IMR-90 (cell line): ENCODE measurements at regions not wholly inside any gene's neighbourhood (a gene's known extent, or its start where the extent isn't known, plus 50 kb on each side); places are given as distances from the start of the nearest gene placed in this dataset.

Experiments
- ATAC-seq: fragments of 200-7000 bp; cut with Tn5 transposase; 2 replicates; pipeline ENCODE4 v1.9.1; 2020; ENCODE audit warnings: low read depth, mild to moderate bottlenecking, moderate library complexity
- BruUV-seq: library from RNA; stranded (reverse); fragments of 400-500 nt; replicated peaks from 2 replicates; lab custom pipeline; 2021; lab: Mats Ljungman, UMichigan
- CTCF ChIA-PET: fragments of 300-600 bp; formaldehyde crosslinking; extraction: SDS; loops from one replicate; lab custom pipeline; 2021; ENCODE audit warnings: antibody characterized with exemption; lab: Yijun Ruan, JAX
- POLR2A ChIA-PET: fragments of 300-600 bp; sonication (Branson Sonifier 250); formaldehyde crosslinking; loops from one replicate; lab custom pipeline; 2022; ENCODE audit warnings: antibody characterized with exemption; ENCODE audit not compliant: unreplicated experiment; lab: Charles Lee
- DNase-seq: peaks from one replicate; pipeline ENCODE4 v3.0.0; 2013
- H2AFZ ChIP-seq: replicated peaks from 2 replicates; pipeline ENCODE3; 2013; ENCODE audit warnings: low read length, mild to moderate bottlenecking; ENCODE audit not compliant: poor library complexity
- H2AK5ac ChIP-seq: 2 replicates; pipeline ENCODE4 v1.6.1; 2013; ENCODE audit warnings: low read depth, low read length, inconsistent platforms
- H2AK9ac ChIP-seq: replicated peaks from 2 replicates; pipeline ENCODE3; 2013; ENCODE audit warnings: mild to moderate bottlenecking, low read depth, low read length, moderate library complexity; ENCODE audit not compliant: poor library complexity
- H2BK120ac ChIP-seq: 2 replicates; pipeline ENCODE4 v1.6.1; 2013; ENCODE audit warnings: low read depth, low read length, inconsistent platforms
- H2BK15ac ChIP-seq: 3 replicates; pipeline ENCODE4 v1.6.1; 2013; ENCODE audit warnings: low read depth, low read length, inconsistent platforms
- H2BK20ac ChIP-seq: 2 replicates; pipeline ENCODE4 v1.6.1; 2013; ENCODE audit warnings: low read depth, mild to moderate bottlenecking, inconsistent platforms, low read length, moderate library complexity
- H2BK5ac ChIP-seq: 2 replicates; pipeline ENCODE4 v1.6.1; 2013; ENCODE audit warnings: mild to moderate bottlenecking, low read depth, low read length, inconsistent platforms; ENCODE audit not compliant: poor library complexity, severe bottlenecking
- H3K14ac ChIP-seq: replicated peaks from 2 replicates; pipeline ENCODE4 v1.6.1; 2013; ENCODE audit warnings: low read depth, low read length, inconsistent platforms
- H3K18ac ChIP-seq: 2 replicates; pipeline ENCODE4 v1.6.1; 2013; ENCODE audit warnings: low read depth, low read length, control low read depth
- H3K23ac ChIP-seq: 2 replicates; pipeline ENCODE4 v1.6.1; 2013; ENCODE audit warnings: low read depth, low read length, inconsistent platforms
- H3K27ac ChIP-seq: 2 replicates; pipeline ENCODE4 v1.5.1; 2013; ENCODE audit warnings: mild to moderate bottlenecking, control low read depth, low read length; ENCODE audit not compliant: insufficient read depth
- H3K27me3 ChIP-seq: 2 replicates; pipeline ENCODE4 v1.6.1; 2013; ENCODE audit warnings: low read length; ENCODE audit not compliant: control insufficient read depth, insufficient read depth
- H3K36me3 ChIP-seq: 2 replicates; pipeline ENCODE4 v1.6.1; 2013; ENCODE audit warnings: low read length, mixed read lengths; ENCODE audit not compliant: control insufficient read depth, insufficient read depth
- H3K4ac ChIP-seq: 2 replicates; pipeline ENCODE4 v1.6.1; 2013; ENCODE audit warnings: low read depth, low read length, inconsistent platforms
- H3K4me1 ChIP-seq: 2 replicates; pipeline ENCODE4 v1.6.1; 2013; ENCODE audit warnings: low read length, mixed read lengths; ENCODE audit not compliant: control insufficient read depth, insufficient read depth
- H3K4me2 ChIP-seq: 2 replicates; pipeline ENCODE4 v1.6.1; 2013; ENCODE audit warnings: low read depth, mild to moderate bottlenecking, control low read depth, low read length, moderate library complexity
- H3K4me3 ChIP-seq: 2 replicates; pipeline ENCODE4 v1.5.1; 2013; ENCODE audit warnings: low read depth, mild to moderate bottlenecking, control low read depth, low read length, moderate library complexity; ENCODE audit not compliant: insufficient read depth
- H3K56ac ChIP-seq: 2 replicates; pipeline ENCODE4 v1.6.1; 2013; ENCODE audit warnings: low read length, inconsistent platforms; ENCODE audit not compliant: insufficient read depth; ENCODE audit errors: extremely low read depth
- H3K79me1 ChIP-seq, 2 experiments: 2 replicates each; pipeline ENCODE4 v1.6.1; 2013; ENCODE audit warnings: low read length in 2 of 2, inconsistent platforms in 1 of 2, low read depth in 1 of 2
- H3K9ac ChIP-seq: 2 replicates; pipeline ENCODE4 v1.6.1; 2013; ENCODE audit warnings: low read depth, low read length, control low read depth
- H3K9me1 ChIP-seq: 2 replicates; pipeline ENCODE4 v1.6.1; 2013; ENCODE audit warnings: low read length, inconsistent platforms; ENCODE audit not compliant: insufficient read depth
- H3K9me3 ChIP-seq: 2 replicates; pipeline ENCODE4 v1.6.1; 2013; ENCODE audit warnings: low read length; ENCODE audit not compliant: control insufficient read depth, insufficient read depth
- H4K20me1 ChIP-seq: 2 replicates; pipeline ENCODE4 v1.6.1; 2013; ENCODE audit warnings: low read length, inconsistent platforms; ENCODE audit not compliant: insufficient read depth
- H4K5ac ChIP-seq: 2 replicates; pipeline ENCODE4 v1.6.1; 2013; ENCODE audit warnings: mild to moderate bottlenecking, low read depth, low read length, control low read depth
- H4K8ac ChIP-seq, 2 experiments: 2 replicates each; pipeline ENCODE4 v1.6.1; 2013; ENCODE audit warnings: low read depth in 2 of 2, low read length in 2 of 2, control low read depth in 1 of 2, inconsistent platforms in 1 of 2
- H4K91ac ChIP-seq: 2 replicates; pipeline ENCODE4 v1.6.1; 2013; ENCODE audit warnings: low read depth, low read length, inconsistent platforms; ENCODE audit not compliant: insufficient read depth
- BHLHE40 ChIP-seq: fragments of 150-350 bp; IDR thresholded peaks from 2 replicates; pipeline ENCODE4 v1.6.1; 2016; ENCODE audit warnings: mild to moderate bottlenecking, low read depth, low read length
- CEBPB ChIP-seq: IDR thresholded peaks from 2 replicates; pipeline ENCODE4 v1.6.1; 2012; ENCODE audit warnings: low read depth, low read length, improper control_type of control experiment
- CHD1 ChIP-seq: IDR thresholded peaks from 2 replicates; pipeline ENCODE4 v1.6.1; 2012; ENCODE audit warnings: low read depth, low read length, improper control_type of control experiment
- CTCF ChIP-seq: conservative IDR thresholded peaks from 2 replicates; pipeline ENCODE4 v1.5.1; 2012; ENCODE audit warnings: mild to moderate bottlenecking, low read depth, low read length, improper control_type of control experiment
- ELK1 ChIP-seq: fragments of 150-350 bp; IDR thresholded peaks from 2 replicates; pipeline ENCODE4 v1.6.1; 2016; ENCODE audit warnings: low read depth, mild to moderate bottlenecking, low read length, moderate library complexity, borderline replicate concordance
- FOS ChIP-seq: fragments of 150-350 bp; IDR thresholded peaks from 2 replicates; pipeline ENCODE4 v1.6.1; 2016; ENCODE audit warnings: low read depth, low read length
- MAFK ChIP-seq: IDR thresholded peaks from 2 replicates; pipeline ENCODE4 v1.6.1; 2012; ENCODE audit warnings: low read depth, low read length, improper control_type of control experiment
- MAZ ChIP-seq: IDR thresholded peaks from 2 replicates; pipeline ENCODE4 v1.6.1; 2012; ENCODE audit warnings: low read depth, mild to moderate bottlenecking, low read length, improper control_type of control experiment, moderate library complexity, borderline replicate concordance
- MXI1 ChIP-seq: IDR thresholded peaks from 2 replicates; pipeline ENCODE4 v1.6.1; 2012; ENCODE audit warnings: low read depth, mild to moderate bottlenecking, low read length, moderate library complexity, borderline replicate concordance
- NFE2L2 ChIP-seq: fragments of 150-350 bp; IDR thresholded peaks from 2 replicates; pipeline ENCODE4 v1.6.1; 2016; ENCODE audit warnings: low read depth, mild to moderate bottlenecking, low read length
- POLR2A ChIP-seq: IDR thresholded peaks from 2 replicates; pipeline ENCODE4 v1.6.1; 2012; ENCODE audit warnings: mild to moderate bottlenecking, low read depth, low read length
- RAD21 ChIP-seq: IDR thresholded peaks from 2 replicates; pipeline ENCODE4 v1.6.1; 2012; ENCODE audit warnings: low read length, improper control_type of control experiment
- RCOR1 ChIP-seq: IDR thresholded peaks from 2 replicates; pipeline ENCODE4 v1.6.1; 2012; ENCODE audit warnings: mild to moderate bottlenecking, low read length, improper control_type of control experiment; ENCODE audit not compliant: insufficient replicate concordance
- RFX5 ChIP-seq: IDR thresholded peaks from 2 replicates; pipeline ENCODE4 v1.8.0; 2012; ENCODE audit warnings: low read depth, mild to moderate bottlenecking, low read length, moderate library complexity
- SMC3 ChIP-seq: fragments of 150-350 bp; IDR thresholded peaks from 2 replicates; pipeline ENCODE4 v1.6.1; 2016; ENCODE audit warnings: low read depth, mild to moderate bottlenecking, antibody characterized with exemption, low read length, moderate library complexity
- USF2 ChIP-seq: fragments of 150-350 bp; IDR thresholded peaks from 2 replicates; pipeline ENCODE4 v1.6.1; 2017; ENCODE audit warnings: mild to moderate bottlenecking, antibody characterized with exemption, low read length, low read depth
- WGBS, 2 experiments: methylation state at CpG; one replicate each; pipeline versions ENCODE4 v1.1.5 to v1.1.7; 2013; ENCODE audit warnings: missing lambda C conversion rate in 2 of 2; ENCODE audit not compliant: insufficient read length in 1 of 2; ENCODE audit errors: extremely low coverage in 2 of 2; 5-methylcytosine and 5-hydroxymethylcytosine counted together
- dilution Hi-C: fragments of 300-500 bp; cut with HindIII; formaldehyde crosslinking; loops from one replicate; pipeline ENCODE4 v1.14.3; 2018; ENCODE audit warnings: low sequenced_read_pairs; ENCODE audit not compliant: unreplicated experiment
- in situ Hi-C: fragments of 300-500 bp; cut with MboI; formaldehyde crosslinking; loops from 3 replicates; pipeline ENCODE4 v1.14.3; 2019; ENCODE audit warnings: low sequenced_read_pairs, inconsistent platforms, mixed read lengths
- intact Hi-C: fragments of 100-400 bp; cut with micrococcal nuclease; formaldehyde crosslinking; loops from 2 replicates; pipeline ENCODE4 v1.10.0; 2022

- H3K27me3 ChIP-seq, result no peaks in the 10 kb centered on the region
- H2BK15ac ChIP-seq, result no peak overlapping the region
- no peak overlapping the region for H3K56ac ChIP-seq
- H3K9me3 ChIP-seq, result peaks cover 2% of the 10 kb centered on the region; the same call in 1 of the 2 replicates
- no CpG with 5 or more reads among the region's 3 CpGs for WGBS, 2 experiments
- H4K8ac ChIP-seq, result no peak overlapping the region
- no peak overlapping the region for H3K9ac ChIP-seq
- no peak overlapping the region for H3K23ac ChIP-seq
- no peak overlapping the region for H3K4me2 ChIP-seq
- BruUV-seq, result no TSS peak
- H2AFZ ChIP-seq, result no peak overlapping the region
- no peak overlapping the region for H2AK9ac ChIP-seq
- ChIA-PET POLR2A (no interaction called here), CTCF (interaction anchor here (0.6 kb wide), 1 partner anchor 35 kb away, joined by 4 read pairs; no protein-coding TSS in a partner anchor)
- no peak overlapping the region for H2BK5ac ChIP-seq
- no peak overlapping the region for H4K5ac ChIP-seq
- DNase-seq (no peak), ATAC-seq (no peak)
- H3K4me1 ChIP-seq, result no peaks in the 10 kb centered on the region
- H2BK120ac ChIP-seq, result no peak overlapping the region
- no peak overlapping the region for H3K18ac ChIP-seq
- no peak overlapping the region for H3K4me3 ChIP-seq
- no peak overlapping the region for H2AK5ac ChIP-seq
- H4K20me1 ChIP-seq, result no peaks in the 10 kb centered on the region
- no peak overlapping the region for H3K27ac ChIP-seq
- intact Hi-C loops (no loop called here), dilution Hi-C loops (no loop called here), in situ Hi-C loops (no loop called here)
- no peak overlapping the region for H4K91ac ChIP-seq
- H3K79me1 ChIP-seq, result no peaks in the 10 kb centered on the region
- no peak overlapping the region for H3K14ac ChIP-seq
- no peaks in the 10 kb centered on the region for H3K9me1 ChIP-seq
- H3K4ac ChIP-seq, result no peak overlapping the region
- H3K36me3 ChIP-seq, result no peaks in the 10 kb centered on the region
- TF ChIP-seq POLR2A (no peak), NFE2L2 (no peak), CTCF (no peak), CEBPB (no peak), MXI1 (no peak), MAFK (no peak), RAD21 (no peak), FOS (no peak), ELK1 (no peak), CHD1 (no peak), USF2 (no peak), SMC3 (no peak), MAZ (no peak), RFX5 (no peak), BHLHE40 (no peak), RCOR1 (no peak)
- H2BK20ac ChIP-seq, result no peak overlapping the region
Observed at GRCh38 chr5:20369518-20369885, 381.5 kb upstream of the CDH18 start.
